Hindlimb muscle (tissue), 1 donor: ENCODE measurements at regions not wholly inside any gene's neighbourhood (a gene's known extent, or its start where the extent isn't known, plus 50 kb on each side); places are given as distances from the start of the nearest gene placed in this dataset.
A peak's percentile ranks its signal among the peaks of the same experiment; 100 is the strongest.
"Not testable (repeated sequence)": the region's sequence is repeated elsewhere in the genome, so short reads cannot be mapped to it uniquely, and the experiment has no call there.

Experiments
- DNase-seq: peaks from one replicate; pipeline ENCODE4 v3.0.0-alpha.2; 2013

- DNase-seq = no peak
These were observed 370.6 kb downstream of the MAGEB5 start for GRCh38 chrX:26586570-26586969.

DNA sequence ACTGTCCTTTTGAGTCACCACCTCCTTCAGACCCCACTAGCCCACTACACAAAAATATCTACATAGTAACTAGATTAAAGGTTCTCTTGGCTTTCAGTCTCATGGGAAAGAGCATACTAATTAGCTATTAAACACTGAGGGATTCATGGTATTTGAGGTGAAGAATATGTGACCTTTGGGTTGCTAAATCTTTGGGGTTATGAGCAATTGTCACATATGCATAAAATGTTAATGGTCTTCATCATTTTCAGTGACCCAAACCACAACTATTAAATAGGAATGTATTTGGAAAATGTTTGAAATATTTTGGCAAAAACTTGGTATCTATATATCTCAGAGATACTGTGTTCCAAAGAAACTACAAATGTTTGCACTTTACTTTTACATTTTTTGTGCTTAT lies 365.1 kb downstream of the MAGEB5 start:
- DNase-seq = no peak

DNA sequence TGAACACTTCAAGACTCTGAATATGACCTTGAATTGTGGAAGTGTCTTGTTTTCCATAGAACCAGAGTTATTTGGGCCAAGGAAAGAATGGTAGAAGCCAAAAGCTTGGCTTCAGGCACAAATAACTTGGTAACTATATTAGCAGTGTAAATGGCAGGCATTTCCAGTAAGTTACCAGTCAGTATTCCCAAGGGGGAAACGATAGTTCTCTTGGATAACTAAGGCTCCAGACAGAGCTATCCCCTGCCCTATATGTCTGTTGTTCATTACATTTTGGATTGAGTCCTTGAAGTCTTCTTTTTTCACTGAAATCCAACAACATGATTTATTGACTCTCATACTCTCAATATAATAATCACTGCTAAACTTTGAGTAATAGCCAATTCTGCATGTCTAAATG lies 364.1 kb downstream of the MAGEB5 start:
- DNase-seq = no peak

DNA sequence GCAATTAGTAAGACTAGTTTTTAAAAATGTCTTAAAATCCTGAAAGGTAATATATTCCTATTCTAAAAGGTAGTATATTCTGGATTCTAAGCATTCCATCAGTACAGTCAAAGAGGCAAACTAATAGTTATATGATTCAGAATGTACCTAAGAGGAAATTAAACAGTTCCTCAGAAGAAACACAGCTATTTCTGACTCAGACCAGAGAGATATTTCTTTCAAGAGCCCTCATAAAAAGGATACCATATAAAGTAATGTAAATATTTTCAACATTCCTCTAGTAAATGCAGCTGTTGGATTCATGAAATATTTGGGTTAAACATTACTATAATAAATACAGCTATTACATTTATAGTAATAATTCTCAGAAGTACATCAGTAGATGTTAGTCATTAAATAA lies 358.3 kb downstream of the MAGEB5 start:
- DNase-seq = no peak

DNA sequence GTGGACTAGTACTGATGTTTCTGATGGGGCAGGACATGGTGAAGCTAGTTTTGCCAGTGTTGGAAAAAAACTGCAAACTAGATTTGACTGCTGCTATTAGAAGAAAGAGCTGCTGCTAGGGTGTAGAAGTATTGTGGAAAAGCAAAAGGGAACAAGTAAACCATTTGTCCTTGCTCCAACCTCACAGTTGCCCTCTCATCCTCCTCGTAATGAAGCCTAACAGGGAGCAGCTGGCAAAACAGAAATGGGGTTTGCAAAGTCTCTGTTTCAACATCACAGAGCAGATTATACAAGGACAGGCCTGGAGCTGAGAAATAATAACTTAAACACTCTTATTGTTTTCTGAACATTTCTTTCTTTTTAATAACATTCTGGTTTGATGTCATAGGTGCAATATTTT lies 346.2 kb downstream of the MAGEB5 start:
- DNase-seq = no peak

DNA sequence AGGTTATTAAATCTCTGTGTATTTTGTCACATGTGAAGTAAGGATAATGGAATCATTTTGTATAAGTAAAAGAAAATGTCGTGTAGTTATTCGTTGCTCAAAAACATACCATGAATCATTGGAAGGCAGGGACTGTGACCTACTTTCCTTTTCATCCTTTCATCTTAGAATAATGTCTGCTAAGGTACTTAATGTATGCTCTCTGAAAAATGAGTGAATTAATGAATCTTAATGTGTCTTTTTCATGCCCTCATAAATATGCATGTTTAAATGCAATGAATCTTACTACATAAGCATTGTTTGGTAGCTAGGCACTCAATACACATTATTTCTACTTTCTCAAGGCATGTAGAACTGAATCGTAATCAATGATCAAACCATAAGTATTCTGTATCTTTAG lies 343.9 kb downstream of the MAGEB5 start:
- no peak for DNase-seq

- DNase-seq = no peak
These were observed 342.9 kb downstream of the MAGEB5 start for GRCh38 chrX:26558719-26559386.

DNA sequence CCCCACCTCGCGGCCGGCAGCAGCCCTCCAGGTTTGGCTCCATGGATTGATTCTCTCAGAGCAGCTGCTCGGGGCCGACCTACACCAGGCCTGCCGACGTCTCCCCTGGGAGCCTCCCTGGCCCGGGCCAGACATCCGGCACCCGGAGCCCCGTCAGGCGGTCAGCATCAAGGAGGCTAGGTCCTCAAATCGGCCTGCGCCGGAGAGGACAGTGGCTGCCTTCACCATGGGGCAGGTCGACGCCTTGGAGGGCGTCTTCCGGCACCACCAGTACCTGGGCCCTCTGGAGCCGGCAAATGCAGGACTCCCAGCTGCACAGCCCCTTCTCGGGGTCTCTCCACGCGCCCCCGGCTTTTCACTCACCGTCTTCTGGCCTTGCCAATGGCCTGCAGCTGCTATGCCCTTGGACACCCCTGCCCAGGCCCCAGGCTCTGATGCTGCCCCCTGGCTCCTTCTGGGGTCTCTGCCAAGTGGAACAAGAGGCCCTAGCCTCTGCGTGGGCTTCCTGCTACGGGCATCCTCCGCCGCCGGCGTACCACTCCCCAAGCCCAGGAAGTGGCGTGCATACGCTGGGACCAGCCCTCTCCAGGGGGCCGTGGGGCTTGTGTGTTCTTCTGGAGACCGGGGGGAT lies 341.8 kb downstream of the MAGEB5 start:
- no peak for DNase-seq

- not testable (repeated sequence) for DNase-seq
These were observed 309.8 kb downstream of the MAGEB5 start for GRCh38 chrX:26525768-26526167.

DNA sequence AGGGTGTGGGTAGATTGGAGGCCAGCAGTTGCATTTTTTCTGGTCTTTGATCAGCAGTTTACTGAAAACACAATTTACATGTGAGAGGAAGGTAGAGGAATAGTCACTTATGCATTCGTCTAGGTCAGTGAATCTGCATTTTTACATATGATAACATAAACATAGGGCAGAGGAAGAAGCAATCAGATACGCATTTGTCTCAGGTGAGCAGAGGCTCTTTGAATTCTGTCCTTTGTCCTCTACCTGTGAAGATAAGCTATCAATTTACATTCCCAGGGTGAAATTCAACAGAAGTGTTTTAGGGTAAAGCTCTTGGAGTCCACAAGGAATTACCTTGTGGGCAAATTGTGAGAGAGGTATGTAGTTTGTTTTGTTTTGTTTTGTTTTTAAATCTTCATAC lies 306.5 kb downstream of the MAGEB5 start:
- DNase-seq = no peak

GRCh38 chrX:26511589-26512363 lies 295.8 kb downstream of the MAGEB5 start:
- no peak for DNase-seq

DNA sequence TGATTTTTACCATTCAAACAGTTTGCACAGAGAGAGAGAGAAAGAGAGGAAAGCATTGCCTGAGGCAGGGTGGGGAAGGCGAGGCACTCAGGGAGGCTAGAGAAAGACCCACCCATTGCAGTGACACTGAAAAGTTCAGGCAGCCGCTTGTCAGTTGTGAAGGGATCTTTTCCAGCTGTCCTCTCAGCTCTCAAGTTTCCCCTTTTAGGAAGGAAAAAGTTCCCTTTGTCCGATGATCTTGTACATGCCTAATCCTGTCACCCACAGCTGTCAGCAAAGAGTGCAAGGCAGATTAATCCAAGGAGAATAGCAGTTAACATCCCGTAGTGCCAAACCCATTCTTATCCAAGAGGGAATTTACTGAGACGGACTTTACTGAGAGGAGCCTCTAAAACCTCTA lies 255.0 kb downstream of the MAGEB5 start:
- no peak for DNase-seq

- DNase-seq = no peak
These were observed 250.4 kb downstream of the MAGEB5 start for GRCh38 chrX:26466387-26466786.

GRCh38 chrX:26445288-26445687 lies 229.3 kb downstream of the MAGEB5 start:
- DNase-seq = no peak

DNA sequence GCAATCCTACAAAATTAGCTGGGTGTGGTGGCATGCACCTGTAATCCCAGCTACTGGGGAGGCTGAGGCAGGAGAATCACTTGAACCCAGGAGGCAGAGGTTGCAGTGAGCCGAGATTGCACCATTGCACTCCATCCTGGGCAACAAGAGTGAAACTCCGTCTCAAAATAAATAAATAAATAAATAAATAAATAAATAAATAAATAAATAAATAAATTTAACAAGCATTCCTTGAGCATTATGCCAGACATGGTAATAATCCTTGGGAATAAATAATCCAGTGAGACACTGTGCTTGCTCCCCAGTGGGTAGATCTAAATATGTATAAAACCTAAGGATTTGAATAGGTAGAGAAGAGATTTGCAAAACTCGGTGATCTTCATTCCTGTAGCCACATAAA lies 228.4 kb downstream of the MAGEB5 start:
- DNase-seq = not testable (repeated sequence)

DNA sequence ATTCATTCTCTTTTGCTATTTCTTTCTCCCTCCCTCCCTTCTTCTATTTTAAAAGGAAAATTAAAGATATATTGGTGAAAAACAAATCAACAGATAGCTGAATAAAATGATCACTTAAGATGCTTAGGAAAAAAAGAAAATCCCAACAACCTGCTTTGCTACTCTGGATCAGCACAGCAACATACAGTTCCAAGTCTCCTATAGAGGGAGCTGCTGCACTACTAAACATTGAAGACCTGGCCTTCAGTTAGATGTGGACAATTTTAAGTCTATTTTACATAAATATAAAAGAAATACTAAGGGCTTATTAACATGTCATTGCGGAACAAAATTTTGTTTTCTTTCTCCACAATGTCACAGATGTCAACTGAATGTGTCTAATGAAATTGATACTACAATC lies 226.4 kb downstream of the MAGEB5 start:
- peak; percentile 1 for DNase-seq

DNA sequence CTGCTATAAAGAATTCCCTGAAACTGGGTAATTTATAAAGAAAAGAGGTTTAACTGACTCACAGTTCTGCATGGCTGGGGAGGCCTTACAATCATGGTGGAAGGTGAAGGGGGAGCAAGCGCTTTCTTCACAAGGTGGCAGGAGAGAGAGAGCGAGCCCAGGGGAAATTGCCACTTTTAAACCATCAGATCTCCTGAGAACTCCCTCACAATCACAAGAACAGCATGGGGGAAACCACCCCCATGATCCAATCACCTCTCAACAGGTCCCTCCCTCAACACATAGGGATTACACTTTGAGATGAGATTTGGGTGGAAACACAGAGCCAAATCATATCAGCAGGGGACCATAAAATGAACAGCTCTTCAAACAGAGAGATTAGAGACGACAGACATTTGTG lies 198.6 kb downstream of the MAGEB5 start:
- DNase-seq = no peak

DNA sequence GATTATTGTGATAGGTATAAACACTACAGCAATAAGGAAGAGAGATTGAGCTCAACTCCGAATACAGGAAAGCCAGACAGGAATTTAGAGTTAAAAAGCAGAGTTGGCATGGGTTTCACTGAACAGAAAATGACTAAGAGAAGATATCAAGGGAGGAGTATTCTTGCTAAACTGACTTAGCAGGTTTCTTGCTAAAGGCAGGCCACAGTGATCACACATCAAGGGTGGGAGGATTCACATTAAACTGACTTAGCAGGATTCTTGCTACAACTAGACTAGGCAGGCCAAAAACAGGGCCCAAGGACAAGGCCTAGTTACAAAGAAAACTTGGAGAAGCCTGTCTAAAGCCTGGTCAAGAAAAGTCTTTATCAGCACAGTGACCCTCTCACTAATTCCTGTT lies 195.1 kb downstream of the MAGEB5 start:
- no peak for DNase-seq

DNA sequence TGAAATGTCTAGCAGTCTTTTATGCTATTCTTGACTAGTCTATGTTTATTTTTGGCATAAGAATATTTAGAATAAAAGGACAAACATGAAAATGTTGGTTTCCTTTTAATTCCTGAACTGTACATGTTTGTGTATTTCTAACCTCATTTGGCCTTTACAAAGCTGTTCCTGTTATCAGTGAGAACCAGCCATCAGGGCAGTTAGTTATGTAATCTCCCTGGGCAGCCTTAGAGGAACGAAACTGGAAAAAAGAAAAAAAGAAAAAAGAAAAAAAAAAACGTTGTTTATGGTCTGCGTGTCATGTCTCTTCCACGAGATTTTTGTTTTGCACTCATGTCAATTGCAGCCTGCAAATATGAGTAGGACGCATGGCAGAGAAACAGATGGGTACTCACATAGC lies 193.7 kb downstream of the MAGEB5 start:
- DNase-seq = no peak

DNA sequence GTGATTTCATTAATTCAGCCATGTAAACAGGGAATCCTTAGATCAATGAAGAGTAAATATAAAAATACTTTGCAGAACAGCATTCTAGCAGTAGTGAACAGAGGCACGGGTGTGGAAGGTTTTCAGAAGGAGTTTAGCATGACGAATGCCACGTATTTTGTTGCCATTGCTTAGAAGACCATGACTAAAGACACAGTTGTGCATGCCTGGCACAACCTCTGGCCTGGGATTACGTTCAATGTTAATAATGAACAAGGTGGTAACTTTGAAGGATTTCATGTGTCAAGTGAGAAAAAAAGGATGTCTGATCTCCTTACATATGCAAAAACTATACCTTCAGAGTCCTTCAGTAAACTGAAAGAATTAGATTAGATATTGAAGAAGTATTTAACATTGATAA lies 171.9 kb downstream of the MAGEB5 start:
- no peak for DNase-seq

- DNase-seq = no peak
These were observed 160.2 kb downstream of the MAGEB5 start for GRCh38 chrX:26376037-26376708.

DNA sequence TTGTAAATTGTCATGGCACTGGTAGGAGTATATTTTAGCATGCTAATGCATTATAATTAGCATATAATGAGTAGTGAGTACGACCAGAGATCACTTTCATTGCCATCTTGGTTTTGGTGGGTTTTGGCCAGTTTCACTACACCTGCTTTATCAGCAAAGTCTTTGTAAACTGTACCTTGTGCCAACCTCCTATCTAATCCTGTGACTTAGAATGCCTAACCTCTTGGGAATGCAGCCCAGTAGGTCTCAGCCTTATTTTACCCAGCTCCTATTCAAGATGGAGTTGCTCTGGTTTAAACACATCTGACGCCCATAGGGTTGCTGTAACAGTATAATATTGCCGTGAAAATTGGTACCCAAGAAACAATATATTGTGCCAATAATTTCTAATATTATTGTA lies 159.4 kb downstream of the MAGEB5 start:
- no peak for DNase-seq

- DNase-seq = no peak
These were observed 157.9 kb downstream of the MAGEB5 start for GRCh38 chrX:26373829-26374228.
